Activated CD8-positive, alpha-beta T cell treated with anti-CD3 and anti-CD28 coated beads for 36 hours (primary cell): ENCODE measurements at regions not wholly inside any gene's neighbourhood (a gene's known extent, or its start where the extent isn't known, plus 50 kb on each side); places are given as distances from the start of the nearest gene placed in this dataset.

Source experiments
- ATAC-seq: fragments of 200-7000 bp; cut with Tn5 transposase; one replicate; pipeline ENCODE4 v1.10.0; 2021; ENCODE audit warnings: mild to moderate bottlenecking, moderate library complexity
- CTCF ChIA-PET: fragments of 350-600 bp; sonication (Branson Sonifier 250); formaldehyde crosslinking; loops from one replicate; lab custom pipeline; 2021; ENCODE audit warnings: antibody characterized with exemption; lab: Charles Lee
- POLR2A ChIA-PET: fragments of 350-600 bp; sonication (Branson Sonifier 250); formaldehyde crosslinking; loops from one replicate; lab custom pipeline; 2021; ENCODE audit warnings: antibody characterized with exemption; lab: Charles Lee
- DNase-seq: peaks from one replicate; pipeline ENCODE4 v3.0.0-alpha.2; 2020
- H3K27ac Mint-ChIP-seq: one replicate; pipeline ENCODE4 v1.8.0; 2021; ENCODE audit warnings: mild to moderate bottlenecking, mixed read lengths
- H3K27me3 Mint-ChIP-seq: one replicate; pipeline ENCODE4 v1.8.0; 2021; ENCODE audit warnings: mixed read lengths
- H3K36me3 Mint-ChIP-seq: one replicate; pipeline ENCODE4 v1.8.0; 2021; ENCODE audit warnings: low read depth, mixed read lengths
- H3K4me1 Mint-ChIP-seq: one replicate; pipeline ENCODE4 v1.8.0; 2021; ENCODE audit warnings: low read depth, mixed read lengths
- H3K4me3 Mint-ChIP-seq: one replicate; pipeline ENCODE4 v1.8.0; 2021; ENCODE audit warnings: mild to moderate bottlenecking, moderate library complexity, mixed read lengths
- H3K9me3 Mint-ChIP-seq: one replicate; pipeline ENCODE4 v1.8.0; 2021; ENCODE audit warnings: mixed read lengths
- intact Hi-C: fragments of 100-400 bp; cut with micrococcal nuclease; formaldehyde crosslinking; loops from one replicate; pipeline ENCODE4 v1.10.0; 2022
- TF ChIP-seq, protein P1 (sequence below): fragments of 200-600 bp; IDR thresholded peaks from one replicate; pipeline ENCODE4 v1.8.0; 2022; ENCODE audit warnings: antibody characterized with exemption, mild to moderate bottlenecking

DNA sequence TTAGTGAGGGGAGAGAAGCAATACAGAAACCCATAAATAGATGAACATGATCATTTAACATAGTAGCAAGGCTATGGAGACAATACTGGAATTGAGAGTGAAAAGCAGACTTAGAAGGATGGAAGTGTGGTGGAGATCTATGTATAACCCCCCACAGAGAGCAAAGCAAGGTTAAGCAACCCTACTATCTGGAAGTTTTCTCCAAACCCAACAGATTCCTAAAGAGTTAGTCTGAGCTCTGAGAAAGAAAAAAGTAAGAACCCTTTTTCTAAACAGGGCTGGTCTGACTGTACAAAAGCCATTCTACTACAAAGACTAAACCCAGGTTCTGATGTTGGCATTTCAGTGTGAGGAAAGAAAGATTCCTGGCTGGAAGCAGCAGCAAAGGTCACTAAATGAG is 153.2 kb downstream of the WNT5A start:
- no peak overlapping the region for H3K4me3 Mint-ChIP-seq
- ChIA-PET POLR2A (no interaction called here), CTCF (no interaction called here)
- no peaks in the 10 kb centered on the region for H3K9me3 Mint-ChIP-seq
- TF ChIP-seq, protein P1, sequence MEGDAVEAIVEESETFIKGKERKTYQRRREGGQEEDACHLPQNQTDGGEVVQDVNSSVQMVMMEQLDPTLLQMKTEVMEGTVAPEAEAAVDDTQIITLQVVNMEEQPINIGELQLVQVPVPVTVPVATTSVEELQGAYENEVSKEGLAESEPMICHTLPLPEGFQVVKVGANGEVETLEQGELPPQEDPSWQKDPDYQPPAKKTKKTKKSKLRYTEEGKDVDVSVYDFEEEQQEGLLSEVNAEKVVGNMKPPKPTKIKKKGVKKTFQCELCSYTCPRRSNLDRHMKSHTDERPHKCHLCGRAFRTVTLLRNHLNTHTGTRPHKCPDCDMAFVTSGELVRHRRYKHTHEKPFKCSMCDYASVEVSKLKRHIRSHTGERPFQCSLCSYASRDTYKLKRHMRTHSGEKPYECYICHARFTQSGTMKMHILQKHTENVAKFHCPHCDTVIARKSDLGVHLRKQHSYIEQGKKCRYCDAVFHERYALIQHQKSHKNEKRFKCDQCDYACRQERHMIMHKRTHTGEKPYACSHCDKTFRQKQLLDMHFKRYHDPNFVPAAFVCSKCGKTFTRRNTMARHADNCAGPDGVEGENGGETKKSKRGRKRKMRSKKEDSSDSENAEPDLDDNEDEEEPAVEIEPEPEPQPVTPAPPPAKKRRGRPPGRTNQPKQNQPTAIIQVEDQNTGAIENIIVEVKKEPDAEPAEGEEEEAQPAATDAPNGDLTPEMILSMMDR, result no peak
- intact Hi-C loops, result no loop called here
- ATAC-seq (no peak), DNase-seq (no peak)
- no peak overlapping the region for H3K27ac Mint-ChIP-seq
- H3K36me3 Mint-ChIP-seq, result no peaks in the 10 kb centered on the region
- no peaks in the 10 kb centered on the region for H3K4me1 Mint-ChIP-seq
- H3K27me3 Mint-ChIP-seq, result no peaks in the 10 kb centered on the region

GRCh38 chr3:55333046-55333445 is 154.1 kb downstream of the WNT5A start:
- no peaks in the 10 kb centered on the region for H3K36me3 Mint-ChIP-seq
- no peak for ATAC-seq
- intact Hi-C loops, result no loop called here
- H3K9me3 Mint-ChIP-seq, result no peaks in the 10 kb centered on the region
- H3K4me3 Mint-ChIP-seq, result no peak overlapping the region
- CTCF ChIA-PET, result no interaction called here
- TF ChIP-seq, protein P1, result no peak
- POLR2A ChIA-PET, result no interaction called here
- no peaks in the 10 kb centered on the region for H3K4me1 Mint-ChIP-seq
- no peak for DNase-seq
- no peak overlapping the region for H3K27ac Mint-ChIP-seq
- no peaks in the 10 kb centered on the region for H3K27me3 Mint-ChIP-seq

DNA sequence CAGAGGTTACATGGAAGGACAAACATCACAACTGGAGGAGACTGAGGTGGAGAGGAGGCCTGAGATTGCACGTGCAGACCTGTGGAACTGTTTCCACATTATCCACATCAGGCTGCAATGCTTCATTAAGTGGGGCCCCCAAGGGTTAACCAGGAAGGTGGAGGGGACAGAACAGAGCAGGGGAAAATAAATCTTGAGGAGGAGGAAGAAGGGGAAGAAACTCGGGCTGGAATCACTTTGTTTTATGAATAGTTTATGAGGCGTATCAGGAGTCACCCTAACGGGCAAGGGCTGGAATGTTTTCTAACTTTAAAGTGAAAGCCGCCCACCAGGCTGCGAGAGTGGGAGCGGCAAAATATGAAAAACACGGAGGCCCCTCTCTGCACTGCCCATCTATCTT is 154.9 kb downstream of the WNT5A start:
- ATAC-seq, result no peak
- Mint-ChIP-seq H3K4me3 (no peak overlapping the region), H3K27ac (no peak overlapping the region), H3K9me3 (no peaks in the 10 kb centered on the region), H3K36me3 (no peaks in the 10 kb centered on the region), H3K4me1 (no peaks in the 10 kb centered on the region), H3K27me3 (no peaks in the 10 kb centered on the region)
- intact Hi-C loops, result no loop called here
- CTCF ChIA-PET, result no interaction called here
- DNase-seq, result no peak
- POLR2A ChIA-PET, result no interaction called here
- TF ChIP-seq, protein P1, result no peak

DNA sequence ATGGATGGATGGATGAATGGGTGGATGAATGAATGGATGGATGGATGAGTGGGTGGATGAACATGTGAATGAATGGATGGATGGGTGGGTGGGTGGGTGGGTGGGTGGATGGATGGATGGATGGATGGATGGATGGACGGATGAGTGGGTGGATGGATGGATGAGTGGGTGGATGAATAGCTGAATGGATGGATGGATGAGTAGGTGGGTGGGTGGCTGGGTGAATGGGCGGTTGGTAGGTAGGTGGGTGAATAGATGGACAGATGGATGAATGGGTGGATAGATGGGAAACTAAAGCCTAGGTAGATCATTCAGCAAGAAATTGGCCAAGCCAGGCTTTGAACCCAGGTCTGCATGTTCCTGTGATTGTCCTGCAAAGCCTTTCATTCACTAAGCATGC is 155.6 kb downstream of the WNT5A start:
- H3K27ac Mint-ChIP-seq, result no peak overlapping the region
- H3K9me3 Mint-ChIP-seq, result no peaks in the 10 kb centered on the region
- no peaks in the 10 kb centered on the region for H3K36me3 Mint-ChIP-seq
- no peaks in the 10 kb centered on the region for H3K27me3 Mint-ChIP-seq
- TF ChIP-seq, protein P1, result no peak
- no peak overlapping the region for H3K4me3 Mint-ChIP-seq
- CTCF ChIA-PET, result no interaction called here
- ATAC-seq (no peak), DNase-seq (no peak)
- H3K4me1 Mint-ChIP-seq, result no peaks in the 10 kb centered on the region
- POLR2A ChIA-PET, result no interaction called here
- intact Hi-C loops, result no loop called here

DNA sequence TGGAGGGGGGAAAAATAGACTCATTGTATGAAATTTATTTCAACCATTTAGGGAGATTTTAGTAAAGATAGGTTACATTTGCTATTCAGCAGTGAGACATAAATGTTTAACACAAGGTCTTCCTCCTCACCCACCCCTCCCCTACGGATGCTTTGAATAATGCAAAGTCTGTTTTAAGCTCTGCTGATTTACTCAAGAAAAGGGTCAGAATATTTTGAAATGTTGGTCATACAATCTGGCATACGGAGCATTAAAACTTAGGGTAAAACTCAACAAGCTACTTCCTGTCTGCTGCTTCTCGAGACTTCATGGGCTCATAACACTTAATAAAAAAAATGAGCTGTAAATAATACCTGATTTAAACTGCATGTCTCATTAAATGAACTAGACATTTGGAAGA is 156.3 kb downstream of the WNT5A start:
- ATAC-seq, result no peak
- TF ChIP-seq, protein P1, result no peak
- DNase-seq, result no peak
- no peaks in the 10 kb centered on the region for H3K36me3 Mint-ChIP-seq
- no peaks in the 10 kb centered on the region for H3K4me1 Mint-ChIP-seq
- no peak overlapping the region for H3K4me3 Mint-ChIP-seq
- intact Hi-C loops, result no loop called here
- ChIA-PET CTCF (no interaction called here), POLR2A (no interaction called here)
- H3K9me3 Mint-ChIP-seq, result no peaks in the 10 kb centered on the region
- H3K27ac Mint-ChIP-seq, result no peak overlapping the region
- no peaks in the 10 kb centered on the region for H3K27me3 Mint-ChIP-seq
